A673 (cell line): ENCODE measurements at regions not wholly inside any gene's neighbourhood (a gene's known extent, or its start where the extent isn't known, plus 50 kb on each side); places are given as distances from the start of the nearest gene placed in this dataset.

Source experiments
- EZH2 ChIP-seq: fragments of 200-600 bp; sonication (generic); IDR thresholded peaks from 2 replicates; pipeline ENCODE4 v1.6.1; 2017; ENCODE audit warnings: borderline replicate concordance, low read depth, mild to moderate bottlenecking, mixed read lengths, antibody characterized with exemption, low read length; ENCODE audit not compliant: poor library complexity, severe bottlenecking
- TF ChIP-seq, protein P1 (sequence below): fragments of 300-800, 200-600 bp; sonication (generic); conservative IDR thresholded peaks from 2 replicates; pipeline ENCODE4 v1.5.1; 2017; ENCODE audit warnings: low read depth, mild to moderate bottlenecking, antibody characterized with exemption, low read length, moderate library complexity, mixed read lengths

DNA sequence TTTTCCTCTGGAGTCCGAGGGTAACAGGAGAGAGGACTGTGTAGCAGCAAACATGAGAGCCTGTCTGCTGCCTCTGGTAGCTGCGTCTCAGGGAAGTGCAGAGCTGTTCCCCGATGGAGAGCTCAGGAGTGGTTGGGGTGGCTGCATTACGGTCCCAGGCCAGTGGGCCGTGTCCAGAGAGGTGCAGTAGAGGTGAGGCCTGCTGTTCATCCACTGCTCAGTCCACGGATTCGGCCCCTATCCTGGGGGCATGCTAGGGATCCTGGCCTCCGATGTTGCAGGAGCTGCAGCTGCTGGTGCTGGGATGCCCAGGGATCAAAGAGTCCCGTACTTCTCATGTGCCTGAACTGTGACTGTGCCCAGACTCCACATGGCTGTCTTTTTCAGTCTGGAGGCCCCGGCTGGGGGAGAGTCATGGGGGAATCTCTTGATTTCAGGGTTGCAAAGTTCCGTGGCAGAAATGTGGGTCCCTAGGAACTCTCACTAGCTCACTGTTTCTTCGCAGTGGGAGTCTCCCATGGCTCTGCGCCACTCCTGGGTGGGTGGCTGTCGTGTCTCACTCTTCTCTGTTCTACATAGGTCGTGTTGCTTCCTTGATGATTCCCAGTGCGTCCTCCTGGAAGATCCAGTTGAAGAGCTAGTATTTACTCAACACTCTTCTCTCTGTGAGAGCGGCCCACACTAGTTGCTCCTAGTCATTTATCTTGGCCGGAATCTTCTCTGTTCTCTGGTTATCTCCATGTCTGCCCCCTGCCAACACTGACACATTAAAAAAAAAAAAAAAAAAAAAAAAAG, 109.5 kb upstream of the CENPE start:
- TF ChIP-seq, protein P1, sequence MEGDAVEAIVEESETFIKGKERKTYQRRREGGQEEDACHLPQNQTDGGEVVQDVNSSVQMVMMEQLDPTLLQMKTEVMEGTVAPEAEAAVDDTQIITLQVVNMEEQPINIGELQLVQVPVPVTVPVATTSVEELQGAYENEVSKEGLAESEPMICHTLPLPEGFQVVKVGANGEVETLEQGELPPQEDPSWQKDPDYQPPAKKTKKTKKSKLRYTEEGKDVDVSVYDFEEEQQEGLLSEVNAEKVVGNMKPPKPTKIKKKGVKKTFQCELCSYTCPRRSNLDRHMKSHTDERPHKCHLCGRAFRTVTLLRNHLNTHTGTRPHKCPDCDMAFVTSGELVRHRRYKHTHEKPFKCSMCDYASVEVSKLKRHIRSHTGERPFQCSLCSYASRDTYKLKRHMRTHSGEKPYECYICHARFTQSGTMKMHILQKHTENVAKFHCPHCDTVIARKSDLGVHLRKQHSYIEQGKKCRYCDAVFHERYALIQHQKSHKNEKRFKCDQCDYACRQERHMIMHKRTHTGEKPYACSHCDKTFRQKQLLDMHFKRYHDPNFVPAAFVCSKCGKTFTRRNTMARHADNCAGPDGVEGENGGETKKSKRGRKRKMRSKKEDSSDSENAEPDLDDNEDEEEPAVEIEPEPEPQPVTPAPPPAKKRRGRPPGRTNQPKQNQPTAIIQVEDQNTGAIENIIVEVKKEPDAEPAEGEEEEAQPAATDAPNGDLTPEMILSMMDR, result no peak
- TF ChIP-seq EZH2, result no peak
